Stimulated activated CD8-positive, alpha-beta memory T cell treated with anti-CD3 and anti-CD28 coated beads, Interleukin-4, amount 100 ng/mL, for 1 hour (primary cell): ENCODE measurements at regions not wholly inside any gene's neighbourhood (a gene's known extent, or its start where the extent isn't known, plus 50 kb on each side); places are given as distances from the start of the nearest gene placed in this dataset.
"Not testable (repeated sequence)": the region's sequence is repeated elsewhere in the genome, so short reads cannot be mapped to it uniquely, and the experiment has no call there.

Source experiments
- DNase-seq, 2 donors: peaks; one replicate each; pipeline ENCODE4 v3.0.0-alpha.2; 2020; ENCODE audit warnings: low read depth in 2 of 2, low spot score in 1 of 2

DNA sequence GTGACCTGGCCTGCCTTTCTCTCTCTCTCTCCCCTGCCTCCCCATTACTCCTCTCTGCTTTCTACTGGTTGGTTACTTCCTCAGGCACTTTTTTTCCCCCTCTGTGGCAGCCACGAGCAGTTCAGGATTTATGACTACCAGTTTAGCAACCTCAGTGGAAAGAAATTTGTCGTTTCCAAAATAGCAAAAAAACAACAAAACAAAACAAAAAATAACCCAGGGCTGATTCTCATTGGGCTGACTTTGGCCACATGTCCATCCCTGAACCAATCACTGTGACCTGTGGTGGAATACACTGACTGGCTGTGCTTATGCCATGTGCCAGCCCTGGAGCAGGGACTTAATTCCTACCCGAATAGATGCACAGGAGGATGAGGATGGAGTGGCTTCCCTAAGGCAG lies 137.4 kb downstream of the TFAP2C start:
- no peak for DNase-seq

DNA sequence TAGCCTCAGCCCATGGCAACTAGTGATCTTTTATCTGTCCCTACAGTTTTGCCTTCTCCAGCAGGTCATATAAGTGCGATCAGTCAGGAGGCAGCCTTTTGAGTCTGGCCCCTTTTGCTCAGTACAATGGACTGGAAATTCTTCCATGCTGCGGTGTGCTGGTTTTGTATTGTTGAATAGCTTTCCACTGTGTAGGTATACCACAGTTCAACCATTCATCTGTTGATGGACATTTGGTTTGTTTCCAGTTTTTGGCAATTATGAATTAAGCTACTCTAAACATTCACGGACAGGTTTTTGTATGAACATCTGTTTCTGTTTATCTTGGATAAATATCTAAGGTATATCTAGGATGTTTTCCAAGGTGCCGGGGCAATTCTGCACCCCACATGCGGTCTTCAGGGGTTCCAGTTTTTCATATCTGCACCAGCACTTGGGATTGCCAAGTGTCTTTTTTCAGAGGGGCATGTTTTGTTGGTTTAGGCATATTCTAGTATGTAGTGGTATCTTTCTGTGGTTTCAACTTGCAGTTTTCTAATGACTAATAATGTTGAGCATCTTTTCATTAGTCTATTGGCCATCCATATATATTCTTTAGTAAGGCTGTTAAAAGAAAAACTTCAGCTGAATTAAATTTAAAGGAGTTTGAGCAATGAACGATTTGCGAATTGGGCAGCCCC lies 141.0 kb downstream of the TFAP2C start:
- DNase-seq, result no peak

DNA sequence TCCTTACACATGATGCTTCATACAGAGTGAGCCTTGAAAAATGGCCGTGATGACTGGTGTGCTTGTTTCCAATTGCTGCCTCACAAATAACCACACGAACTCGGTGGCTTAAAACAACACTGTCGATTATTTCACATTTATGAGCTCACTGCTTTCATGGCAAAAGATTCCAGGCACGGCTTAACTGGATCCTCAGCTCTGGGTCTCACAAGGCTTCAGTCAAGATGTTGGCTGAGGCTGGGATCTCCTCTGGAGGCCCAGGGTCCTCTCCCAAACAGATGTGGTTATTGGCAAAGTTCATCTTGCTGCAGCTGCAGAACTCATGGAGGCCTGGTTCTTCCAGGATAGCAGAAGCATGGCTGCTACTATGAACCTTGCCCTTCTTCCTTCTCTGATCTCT lies 144.6 kb downstream of the TFAP2C start:
- no peak for DNase-seq

DNA sequence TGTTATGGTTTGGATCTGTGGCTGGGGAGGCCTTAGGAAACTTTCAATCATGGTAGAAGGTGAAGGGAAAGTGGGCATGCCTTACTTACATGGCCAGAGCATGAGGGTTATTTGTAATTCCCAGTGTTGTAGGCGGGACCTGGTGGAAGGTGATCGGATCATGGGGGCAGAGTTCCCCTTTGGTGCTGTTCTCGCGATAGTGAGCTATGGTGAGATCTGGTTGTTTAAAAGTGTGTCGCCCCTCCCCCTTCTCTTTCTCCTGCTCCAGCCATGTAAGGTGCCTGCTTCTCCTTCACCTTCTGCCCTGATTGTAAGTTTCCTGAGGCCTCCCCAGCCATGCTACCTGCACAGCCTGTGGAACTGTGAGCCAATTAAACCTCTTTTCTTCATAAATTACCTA lies 145.8 kb downstream of the TFAP2C start:
- DNase-seq, result no peak

DNA sequence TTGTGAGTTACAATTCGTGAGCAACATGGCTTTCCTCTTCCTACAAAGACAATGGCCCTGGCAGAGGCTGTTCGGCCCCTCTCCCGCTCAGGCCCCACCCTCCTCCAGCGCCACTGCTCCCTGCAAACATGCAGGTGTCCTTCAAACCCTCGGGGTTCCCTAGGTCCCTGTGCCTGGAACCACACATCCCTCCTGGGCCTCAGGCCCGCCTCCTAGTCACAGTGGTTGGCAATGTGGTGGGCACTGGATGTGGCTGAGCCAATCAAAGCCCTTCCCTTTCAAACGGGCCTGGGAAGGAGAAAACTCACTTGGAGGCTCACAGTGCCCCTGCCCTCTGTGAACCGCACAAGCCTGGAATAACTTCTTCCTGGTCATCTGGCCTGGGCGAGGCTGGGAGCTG lies 147.2 kb downstream of the TFAP2C start:
- DNase-seq, result no peak

DNA sequence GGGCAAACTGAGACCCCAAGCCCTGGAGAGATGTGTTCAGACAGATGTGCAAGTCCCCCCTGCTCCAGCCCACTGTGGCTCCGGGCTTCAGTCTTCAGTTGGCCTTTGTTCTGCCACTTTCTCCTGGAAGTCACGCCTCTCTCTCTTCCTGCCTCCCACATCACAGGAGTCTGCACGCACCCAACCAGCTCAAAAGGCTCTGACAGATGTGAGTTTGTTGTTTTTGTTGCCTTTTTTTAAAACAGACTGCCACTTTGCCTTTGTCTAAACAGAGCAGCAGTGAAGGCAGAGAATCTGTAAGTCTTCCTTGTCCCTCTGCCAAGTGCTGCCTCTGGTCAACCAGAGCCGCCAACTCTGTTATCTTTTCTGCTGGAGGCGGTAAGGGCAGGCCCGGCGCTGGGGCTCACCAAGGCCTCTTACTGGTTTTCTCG lies 149.7 kb downstream of the TFAP2C start:
- no peak for DNase-seq

DNA sequence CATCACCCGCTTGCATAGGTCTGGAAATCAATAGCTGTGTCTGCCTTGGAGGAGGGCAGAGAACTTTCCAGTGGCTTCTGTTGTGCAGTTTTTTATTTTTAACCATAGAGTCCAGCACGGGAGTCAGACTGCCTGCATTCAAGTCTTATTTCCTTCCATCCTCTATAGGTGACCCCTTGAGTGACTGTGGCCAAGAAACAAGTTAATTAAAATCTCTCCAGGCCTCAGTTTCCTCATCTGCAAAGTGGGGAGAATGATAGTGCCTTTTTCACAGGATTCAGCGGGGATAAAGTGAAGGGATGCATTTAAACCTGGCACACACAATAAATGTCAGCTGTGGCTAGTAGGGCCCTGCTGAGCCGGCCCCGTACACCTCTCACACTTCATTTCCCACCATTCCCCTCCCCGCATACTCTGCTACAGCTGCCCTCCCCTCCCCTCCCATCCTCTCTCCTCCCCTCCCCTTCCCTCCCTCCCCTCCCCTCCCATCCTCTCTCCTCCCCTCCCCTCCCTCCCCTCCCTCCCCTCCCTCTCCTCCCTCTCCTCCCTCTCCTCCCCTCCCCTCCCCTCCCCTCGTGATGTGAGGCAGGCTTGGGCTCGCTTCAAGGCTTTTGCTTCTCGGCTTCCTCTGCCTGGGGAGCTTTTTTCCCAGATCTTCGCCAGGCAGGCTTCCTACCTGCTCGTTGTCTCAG lies 150.5 kb downstream of the TFAP2C start:
- DNase-seq, result no peak

DNA sequence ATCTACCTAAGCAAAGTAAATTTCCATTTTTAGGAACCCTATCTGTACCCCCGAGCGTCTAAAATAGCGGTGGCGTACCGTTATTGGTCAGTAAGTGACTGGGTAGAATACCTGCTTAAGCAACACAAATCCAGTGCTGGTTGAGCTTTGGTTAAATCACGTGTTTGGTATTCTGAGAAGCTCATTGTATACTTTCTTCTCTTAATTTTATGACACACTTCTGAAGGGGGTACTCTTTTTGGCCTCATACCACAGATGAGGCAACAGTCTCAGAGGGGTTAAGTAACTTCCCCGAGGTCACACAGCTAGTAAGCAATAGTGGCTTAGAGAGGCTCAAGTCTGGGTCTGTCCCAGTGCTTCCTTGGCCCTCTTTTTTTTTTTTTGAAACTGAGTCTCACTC lies 151.2 kb downstream of the TFAP2C start:
- DNase-seq, result no peak

DNA sequence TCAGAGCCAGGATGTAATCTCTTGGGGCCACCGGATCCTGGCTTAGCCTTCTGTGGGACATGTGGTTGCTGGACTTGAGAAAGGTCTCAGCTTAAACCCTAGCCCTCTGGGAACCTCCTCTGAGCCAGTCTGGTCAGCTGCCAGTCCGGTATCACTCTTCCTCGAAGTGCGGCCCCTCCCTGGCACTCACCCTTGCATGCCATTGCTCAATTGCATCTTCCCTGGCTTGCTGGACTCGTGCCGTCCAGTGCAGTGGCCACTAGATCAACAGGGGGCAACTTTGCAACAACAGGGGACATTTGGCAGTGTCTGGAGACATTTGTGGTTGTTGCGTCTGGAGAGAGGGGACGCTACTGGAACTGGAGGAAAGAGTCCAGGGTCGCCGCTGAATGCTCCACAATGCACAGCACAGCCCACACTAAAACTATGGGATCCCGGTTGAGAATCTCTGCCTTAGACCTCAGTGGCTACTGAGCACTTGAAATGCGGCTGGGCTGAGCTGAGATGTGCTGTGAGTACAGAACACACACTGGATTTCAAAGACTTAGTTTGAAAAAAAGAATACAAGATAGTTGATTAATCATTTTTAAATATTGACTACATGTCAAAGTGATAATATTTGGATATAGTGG lies 152.1 kb downstream of the TFAP2C start:
- DNase-seq, result no peak

DNA sequence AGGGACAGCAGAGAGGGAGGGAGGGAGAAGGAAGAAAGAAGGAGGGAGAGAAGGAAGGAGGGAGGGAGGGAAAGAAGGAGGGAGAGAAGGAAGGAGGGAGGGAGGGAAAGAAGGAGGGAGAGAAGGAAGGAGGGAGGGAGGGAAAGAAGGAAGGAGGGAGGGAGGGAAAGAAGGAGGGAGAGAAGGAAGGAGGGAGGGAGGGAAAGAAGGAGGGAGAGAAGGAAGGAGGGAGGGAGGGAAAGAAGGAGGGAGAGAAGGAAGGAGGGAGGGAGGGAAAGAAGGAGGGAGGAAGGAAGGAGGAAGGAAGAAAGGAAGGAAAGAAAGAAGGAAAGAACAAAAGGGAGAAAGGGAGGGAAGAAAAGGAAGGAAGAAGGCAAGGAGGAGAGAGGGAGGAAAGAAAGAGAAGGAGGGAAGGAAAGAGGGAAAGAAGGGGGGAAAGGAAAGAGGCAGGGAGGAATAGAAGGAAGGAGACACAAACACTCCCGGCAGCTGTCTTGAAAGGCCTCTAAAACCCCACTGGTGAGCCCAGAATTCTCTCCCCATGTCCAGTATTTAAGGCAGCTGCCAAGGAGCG lies 153.0 kb downstream of the TFAP2C start:
- not testable (repeated sequence) for DNase-seq

DNA sequence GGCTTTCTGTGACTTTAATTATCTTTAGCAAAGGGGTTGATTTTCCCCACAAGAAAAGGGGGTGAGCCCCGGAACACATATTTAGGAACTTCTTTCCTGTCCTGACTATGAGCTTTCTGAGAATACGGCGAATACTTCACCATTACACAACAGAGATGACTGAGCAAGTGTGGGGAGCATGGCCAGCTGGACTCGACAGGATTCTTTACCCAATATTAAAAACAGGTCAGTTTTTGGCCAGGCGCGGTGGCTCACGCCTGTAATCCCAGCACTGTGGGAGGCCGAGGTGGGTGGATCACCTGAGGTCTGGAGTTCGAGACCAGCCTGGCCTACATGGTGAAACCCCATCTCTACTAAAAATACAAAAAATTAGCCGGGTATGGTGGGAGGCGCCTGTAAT lies 153.7 kb downstream of the TFAP2C start:
- DNase-seq, result not testable (repeated sequence)

DNA sequence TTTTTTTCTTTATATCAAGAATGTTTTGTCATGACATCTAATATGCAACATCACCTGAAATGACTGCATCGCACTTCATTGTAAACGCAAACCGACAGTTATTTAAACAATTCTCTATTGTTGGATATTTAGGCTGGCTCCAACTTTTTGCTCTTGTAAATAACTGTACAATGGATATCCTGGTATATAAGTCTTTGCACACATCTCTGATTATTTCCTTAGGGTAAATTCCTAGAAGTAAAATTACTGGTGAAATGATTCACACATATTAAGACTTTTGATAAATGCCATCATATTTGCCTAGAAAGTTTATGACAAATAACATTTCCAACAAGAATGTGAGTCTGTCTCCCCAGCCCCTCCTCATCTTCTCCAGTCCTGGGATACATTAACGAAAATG lies 154.7 kb downstream of the TFAP2C start:
- no peak for DNase-seq

DNA sequence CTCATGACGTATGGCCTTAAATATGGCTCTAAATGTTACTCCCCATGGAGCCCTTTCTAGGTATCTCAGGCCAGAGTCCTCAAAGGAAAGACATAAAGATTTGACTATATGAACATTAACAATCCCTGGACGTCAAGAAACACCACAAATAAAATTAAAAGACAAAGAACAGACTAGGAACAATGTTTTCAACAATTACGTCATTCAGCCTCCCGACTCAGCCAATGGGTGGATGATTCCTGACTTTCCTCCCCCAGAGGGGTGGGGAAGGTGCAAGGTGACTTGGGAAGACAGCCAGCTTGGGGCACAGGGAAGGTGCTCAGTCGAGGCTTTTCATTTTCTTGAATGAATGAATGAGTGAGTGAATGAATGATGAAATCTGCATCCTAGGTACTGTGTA lies 157.4 kb downstream of the TFAP2C start:
- no peak for DNase-seq

DNA sequence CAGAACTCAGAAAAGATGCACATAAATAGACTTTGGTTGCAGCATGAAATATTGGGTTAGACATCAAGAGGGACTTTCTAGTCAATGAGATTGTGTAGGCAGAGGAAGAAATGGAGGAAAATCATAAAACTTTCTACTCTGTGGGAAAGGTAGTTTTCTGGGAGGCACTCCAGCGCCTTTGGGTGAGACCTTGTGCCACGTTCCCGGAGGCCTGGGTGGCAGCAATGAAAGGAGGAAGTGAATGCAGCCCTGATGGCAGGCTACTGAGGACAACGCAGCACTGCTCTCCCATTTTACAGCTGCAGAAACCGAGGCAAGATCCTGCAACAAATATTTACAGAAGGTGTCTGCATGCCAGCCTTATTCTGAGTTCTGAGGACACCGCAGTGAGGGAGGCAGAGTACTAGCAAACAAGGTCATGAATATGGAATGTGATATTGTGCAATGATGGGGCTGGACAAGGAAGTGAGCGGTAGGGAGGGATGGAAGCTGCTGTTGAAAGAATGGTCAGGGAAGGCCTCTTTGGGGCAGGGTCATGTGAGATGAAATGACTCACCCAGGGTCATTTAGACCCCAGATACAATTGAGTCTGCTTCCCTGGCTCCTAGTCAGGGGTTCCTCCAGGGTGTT lies 159.1 kb downstream of the TFAP2C start:
- DNase-seq, result no peak

DNA sequence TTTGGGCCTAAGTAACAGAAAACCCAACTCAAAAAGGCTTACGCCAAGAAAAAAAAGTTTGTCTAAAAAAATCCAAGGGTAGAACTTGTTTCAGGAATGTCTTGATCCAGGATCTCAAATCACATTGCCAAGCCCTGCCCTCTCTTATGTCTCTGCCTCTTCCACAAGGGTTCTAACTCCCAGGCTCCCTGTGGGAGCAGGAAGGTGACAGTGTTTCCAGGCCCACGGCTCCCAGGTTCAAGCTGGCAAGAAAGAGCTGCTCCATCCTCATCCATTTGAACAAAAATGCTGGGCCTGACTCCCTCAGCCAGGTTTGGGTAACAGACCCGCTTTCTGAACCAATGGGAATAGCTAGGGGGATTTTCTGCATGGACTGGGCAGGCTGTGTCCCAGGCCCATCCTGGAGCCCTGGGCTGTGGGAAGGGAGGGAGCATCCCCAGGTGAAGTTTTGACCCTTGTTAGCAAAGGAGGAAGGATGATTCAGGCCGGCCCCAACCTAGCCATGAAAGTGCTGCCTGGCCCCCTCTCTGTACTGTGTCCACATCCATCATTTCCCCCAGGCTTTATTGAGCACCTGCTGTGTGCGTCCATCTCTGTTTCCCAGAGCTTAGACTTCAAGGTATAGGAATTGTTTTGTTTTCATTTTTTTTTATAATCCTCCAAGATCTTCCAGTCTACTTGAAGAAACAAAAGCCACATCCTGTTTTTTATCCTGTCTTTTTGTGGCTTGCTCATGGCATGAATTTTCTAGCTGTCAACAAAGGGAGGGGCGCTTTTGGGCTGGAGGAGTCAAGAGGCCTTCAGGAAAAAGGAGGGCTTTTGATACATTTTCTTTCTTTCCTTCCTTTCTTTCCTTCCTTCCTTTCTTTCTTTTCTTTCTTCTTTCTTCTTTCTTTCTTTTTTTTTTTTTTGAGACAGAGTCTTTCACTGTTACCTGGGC lies 159.8 kb downstream of the TFAP2C start:
- no peak for DNase-seq

DNA sequence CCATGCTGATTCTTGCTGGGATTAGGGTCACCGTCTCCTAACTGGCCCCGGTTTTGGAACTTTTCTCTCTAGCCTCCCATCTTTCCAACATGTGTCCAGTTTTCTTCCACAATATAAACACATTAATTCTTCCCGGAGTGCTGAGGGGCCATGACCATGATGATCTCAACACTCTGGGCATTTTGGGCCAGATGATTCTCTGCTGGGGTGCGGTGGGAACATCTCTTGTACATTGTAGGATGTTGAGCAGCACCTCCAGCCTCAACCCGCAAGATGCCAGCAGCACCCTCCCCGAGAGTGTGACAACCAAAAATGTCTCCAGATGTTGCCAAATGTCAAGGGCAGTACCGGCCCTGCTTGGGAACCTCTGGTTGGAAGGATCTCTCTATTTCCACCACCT lies 164.8 kb downstream of the TFAP2C start:
- no peak for DNase-seq

DNA sequence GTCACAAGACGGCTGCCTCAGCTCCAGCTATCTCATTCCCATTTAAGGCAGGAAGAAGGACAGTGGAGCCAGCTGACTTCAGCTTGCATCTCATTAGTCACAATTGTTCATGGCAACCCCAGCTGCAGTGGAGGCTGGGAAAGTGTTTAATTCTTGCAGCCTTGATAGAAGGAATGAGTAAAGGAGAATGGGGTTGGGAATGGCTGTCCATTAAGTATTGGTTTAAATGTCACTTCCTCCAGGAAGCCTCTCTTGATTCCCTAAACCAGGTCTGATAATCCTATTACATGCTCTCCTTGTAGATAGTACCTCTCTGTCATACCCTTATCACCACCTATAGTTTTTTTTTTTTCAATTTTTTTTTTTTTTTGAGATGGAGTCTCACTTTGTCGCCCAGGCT lies 166.4 kb downstream of the TFAP2C start:
- DNase-seq, result no peak

DNA sequence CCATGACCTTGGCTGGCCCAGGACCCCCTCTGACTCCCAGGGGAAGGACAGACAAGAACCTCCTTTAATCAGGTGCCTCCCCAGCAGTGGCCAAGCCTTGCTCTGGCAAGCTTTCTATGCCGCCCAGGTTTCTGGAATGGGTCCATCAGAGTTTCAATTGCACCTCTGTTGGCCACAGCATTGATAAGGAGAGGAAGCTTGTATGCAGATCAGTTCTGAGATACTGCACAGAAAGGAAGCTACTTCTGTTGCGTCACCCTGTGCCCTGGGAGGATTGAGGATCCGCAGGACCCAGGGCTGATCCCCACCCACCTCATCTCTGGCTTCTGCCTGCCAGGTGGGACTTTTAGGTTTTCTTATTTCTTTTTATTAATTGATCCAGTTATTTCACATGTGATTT lies 167.2 kb downstream of the TFAP2C start:
- DNase-seq, result no peak

DNA sequence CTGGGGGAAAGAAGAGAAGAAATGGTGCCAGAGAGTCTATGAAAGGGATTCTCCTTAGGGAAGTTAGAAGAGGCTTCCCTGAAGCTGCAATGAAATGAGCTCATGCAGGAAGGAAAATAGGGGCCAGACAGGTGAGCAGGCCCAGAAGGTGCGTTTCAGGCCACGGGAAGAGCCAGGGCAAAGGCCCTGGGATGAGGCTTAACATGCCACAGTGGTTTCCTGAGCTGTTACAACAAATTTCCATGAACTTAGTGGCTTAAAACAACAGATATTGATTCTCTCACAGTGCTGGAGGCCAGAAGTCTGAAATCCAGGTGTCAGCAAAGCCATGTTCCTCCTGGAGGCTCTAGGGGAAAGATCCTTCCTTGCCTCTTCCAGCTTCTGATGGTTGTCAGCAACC lies 167.9 kb downstream of the TFAP2C start:
- DNase-seq, result no peak

DNA sequence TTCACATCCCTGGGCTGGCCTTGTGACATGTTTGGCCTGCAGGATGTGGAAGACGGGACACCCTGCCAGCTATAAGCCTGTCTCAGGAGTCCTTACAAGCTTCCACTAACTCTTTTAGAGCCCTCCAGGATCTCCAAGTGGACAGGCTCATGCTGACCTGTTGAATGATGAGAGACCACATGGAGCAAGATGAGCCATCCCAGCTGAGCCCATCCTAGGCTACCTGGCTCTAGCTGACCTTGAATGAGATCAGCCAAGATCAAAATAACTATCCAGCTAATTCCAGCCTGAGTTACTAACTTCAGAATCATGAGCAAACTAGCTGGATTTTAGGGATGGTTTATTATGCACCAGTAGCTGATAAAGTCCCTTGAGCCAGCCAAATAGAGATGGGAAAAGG lies 169.5 kb downstream of the TFAP2C start:
- DNase-seq, result no peak

DNA sequence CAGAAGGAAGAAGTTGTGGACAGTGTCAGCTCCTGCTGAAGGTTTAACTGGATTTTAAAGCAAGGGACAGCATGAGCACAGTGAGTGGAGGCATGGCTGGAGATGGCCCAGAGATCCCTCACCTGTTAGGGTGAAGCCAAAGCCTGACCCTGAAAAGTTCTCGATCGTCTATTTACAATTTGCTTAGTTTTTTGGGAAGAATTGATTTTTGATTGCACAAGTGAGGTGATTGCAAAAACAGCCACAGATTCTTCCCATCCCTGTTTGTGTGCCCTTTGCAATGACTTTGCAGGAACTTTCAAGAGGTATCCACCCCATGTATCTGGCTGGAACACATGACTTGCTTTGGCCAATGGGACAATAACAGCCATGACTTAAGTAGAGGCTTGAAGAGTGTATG lies 170.1 kb downstream of the TFAP2C start:
- DNase-seq, result no peak
